ENCODE measurements at regions not wholly inside any gene's neighbourhood (a gene's known extent, or its start where the extent isn't known, plus 50 kb on each side); places are given as distances from the start of the nearest gene placed in this dataset.
A peak's percentile ranks its signal among the peaks of the same experiment; 100 is the strongest.

DNA sequence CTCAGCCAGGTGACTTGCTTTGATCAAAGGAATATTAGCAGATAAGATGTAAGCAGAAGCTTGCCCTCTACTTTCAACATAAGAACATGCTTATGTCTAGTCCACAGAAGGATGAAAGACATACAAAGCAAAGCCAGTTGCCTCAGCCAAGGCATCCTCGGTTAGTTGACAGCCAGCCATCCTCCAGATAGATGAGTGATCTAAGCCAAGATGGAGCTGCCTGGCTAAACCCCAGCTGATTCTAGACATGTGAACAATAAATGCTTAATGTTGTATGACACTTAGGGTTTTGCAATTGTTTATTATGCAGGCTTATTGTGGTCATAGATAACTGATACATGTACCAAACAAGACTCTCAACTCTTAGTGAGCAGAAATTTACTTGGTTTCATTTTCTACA, 157.6 kb upstream of the TMTC2 start:
- DNase-seq: no peak

DNA sequence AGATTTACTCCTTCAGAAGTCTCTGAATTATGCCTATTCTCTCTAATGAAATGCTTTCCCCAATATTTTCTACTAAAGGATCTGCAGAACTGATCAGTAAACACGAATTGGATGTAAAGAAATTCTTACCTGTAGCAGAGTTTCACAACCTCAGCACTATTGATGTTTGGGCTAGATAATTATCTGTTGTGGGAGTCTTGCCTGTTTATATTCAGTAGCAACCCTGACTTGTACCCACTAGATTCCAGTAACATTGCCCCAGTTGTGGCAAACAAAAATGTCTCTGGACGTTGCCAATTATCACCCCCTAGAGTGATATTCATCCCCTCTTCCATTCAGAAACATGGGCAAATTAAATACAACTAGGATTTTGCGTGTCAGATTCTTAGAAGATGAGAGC, 156.8 kb upstream of the TMTC2 start:
- DNase-seq: no peak

DNA sequence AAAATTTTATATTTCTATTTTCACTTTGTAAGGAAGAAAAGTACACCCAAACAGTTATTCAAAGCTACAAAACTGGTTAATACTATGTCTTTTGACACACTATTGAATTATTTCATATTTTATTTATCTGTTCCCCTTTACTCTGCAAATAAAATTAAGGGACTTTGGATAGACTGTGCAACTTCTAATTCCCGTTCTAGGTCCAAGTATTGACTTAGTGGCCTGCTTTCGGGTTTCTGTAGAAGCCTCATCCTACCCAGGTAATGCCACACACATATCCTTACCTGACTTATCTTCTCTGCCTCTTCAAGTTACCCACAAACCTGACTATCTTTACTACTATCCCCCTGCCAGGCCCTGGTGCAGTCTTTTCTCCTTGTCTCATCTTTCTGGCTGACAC, 156.3 kb upstream of the TMTC2 start:
- no peak for DNase-seq

DNA sequence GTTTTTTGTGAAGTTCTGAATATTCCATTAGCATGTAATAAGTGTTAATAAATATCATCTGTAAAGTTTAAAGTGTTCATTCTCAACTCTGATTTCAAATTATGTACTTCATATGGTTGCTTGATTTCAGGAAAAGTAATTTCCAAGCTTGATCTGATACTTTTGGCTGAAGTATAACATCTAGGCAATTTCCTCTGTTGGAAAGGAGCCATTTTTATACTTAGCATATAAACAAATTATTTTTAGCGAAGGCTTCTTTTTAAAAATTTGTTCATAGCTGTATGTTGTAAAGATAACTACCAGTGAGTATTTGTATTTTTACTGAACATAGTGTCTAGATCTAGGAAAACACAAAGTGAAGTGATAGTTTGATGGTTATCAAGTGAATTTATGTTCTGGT, 153.4 kb upstream of the TMTC2 start:
- DNase-seq: no peak

DNA sequence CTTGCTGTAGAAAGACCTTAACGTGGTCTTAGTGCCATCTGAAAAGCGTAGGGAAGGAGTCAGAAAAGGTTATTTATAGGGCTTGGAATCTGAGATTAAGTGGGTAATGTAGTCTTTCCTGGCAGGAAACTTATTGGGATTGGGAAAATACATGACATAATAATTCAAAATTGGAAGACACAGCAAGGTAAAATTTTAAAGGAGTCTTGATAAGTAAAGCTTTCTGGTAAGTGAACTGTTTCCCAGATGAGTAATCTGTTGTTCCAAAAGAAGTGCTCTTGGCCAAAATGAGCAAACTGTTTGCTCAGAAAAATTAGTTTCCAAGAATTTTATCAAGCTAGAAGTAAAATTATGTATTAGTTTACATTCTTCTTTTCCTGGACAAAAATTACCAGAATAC, 149.3 kb upstream of the TMTC2 start:
- no peak for DNase-seq

DNA sequence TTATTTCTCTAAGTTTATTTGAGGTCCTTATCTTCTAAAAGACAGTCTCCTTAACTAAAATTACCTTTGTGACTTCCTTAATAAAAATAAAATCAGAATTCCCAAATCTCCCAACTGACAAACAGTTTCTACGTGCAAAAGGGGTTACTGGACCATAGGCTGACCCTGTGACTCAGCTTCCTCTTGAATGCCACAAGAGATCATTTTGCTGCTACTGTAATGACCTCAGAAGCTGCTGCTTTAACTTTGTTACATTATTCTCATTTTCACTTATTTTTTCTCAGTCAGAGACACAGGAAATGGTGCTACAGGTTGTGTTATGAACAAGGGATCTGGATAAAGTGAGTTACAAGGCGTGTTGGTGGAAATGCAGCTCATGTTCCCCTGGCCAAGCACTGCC, 132.2 kb upstream of the TMTC2 start:
- no peak for DNase-seq

DNA sequence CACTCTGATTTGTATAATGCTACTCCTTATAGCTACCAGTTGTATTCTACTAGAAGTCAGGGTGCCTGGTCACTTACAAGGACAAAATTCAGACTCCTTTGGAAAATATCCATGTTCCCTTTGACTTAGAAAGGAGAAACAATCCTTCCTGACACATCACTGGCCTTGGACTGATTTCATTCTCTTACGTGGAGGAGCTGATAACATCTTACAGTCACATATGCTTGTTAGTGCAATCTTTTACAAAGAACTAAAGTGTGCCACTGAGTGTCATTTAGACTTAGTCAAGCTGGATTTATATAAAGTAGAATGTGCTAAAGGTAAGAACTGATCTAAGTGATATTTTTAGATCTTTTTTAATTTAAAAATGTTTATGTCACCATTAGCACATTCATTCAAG, 131.0 kb upstream of the TMTC2 start:
- DNase-seq: no peak

DNA sequence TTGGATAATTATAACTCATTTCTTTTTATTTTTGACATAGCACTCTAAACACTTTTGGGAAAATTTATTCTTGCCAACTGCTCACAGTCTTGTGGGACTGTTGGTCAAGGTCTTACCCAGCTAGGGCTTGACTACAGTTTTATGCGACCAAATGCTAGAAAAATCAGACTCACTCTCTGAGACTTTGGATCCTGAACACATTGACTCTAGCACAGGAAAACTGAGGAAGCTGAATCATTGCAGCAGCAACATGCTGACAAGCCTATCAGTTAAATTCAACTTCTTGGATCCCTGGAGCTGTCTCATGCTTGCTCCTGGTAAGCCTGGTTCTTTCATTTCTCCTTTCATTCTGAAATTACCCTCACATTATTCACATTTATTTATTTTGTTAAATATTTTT, 120.7 kb upstream of the TMTC2 start:
- peak; percentile 38 for DNase-seq

DNA sequence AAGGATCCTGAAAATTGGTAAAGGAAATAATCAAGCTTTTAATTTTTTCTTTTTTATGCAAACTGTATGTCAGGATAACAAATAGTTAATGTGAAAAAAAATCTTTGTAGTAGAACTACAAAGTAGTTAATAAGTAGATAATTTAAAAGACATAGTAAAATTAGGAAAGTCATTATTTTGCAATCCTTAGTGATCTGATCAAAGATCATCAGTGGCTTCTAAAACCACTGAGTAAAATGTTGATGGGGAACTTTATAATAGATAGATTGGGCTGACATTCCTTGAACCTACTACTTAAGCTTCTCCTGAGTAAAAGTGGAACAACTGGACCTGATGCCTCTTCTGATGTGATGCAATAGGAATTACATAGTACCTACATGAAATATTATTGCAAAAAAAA, 119.0 kb upstream of the TMTC2 start:
- DNase-seq: no peak

DNA sequence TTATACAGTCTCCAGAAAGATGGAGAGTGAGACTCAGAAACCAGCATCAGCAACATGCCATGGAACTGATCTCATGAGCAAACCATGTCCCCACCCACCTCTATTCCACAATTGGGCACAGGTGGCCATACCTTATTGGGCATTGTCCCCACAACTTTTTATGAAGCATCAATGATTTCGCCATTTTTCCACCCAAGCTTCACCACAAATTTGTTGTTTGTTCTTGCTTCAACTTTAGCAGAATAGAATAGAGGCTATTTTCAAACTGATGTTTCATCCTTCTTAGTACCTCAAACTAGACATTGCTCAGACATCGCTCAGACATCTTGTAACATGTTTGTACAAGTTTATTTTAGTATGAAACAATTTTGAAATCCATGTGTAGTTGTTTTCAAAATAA, 112.5 kb upstream of the TMTC2 start:
- no peak for DNase-seq

DNA sequence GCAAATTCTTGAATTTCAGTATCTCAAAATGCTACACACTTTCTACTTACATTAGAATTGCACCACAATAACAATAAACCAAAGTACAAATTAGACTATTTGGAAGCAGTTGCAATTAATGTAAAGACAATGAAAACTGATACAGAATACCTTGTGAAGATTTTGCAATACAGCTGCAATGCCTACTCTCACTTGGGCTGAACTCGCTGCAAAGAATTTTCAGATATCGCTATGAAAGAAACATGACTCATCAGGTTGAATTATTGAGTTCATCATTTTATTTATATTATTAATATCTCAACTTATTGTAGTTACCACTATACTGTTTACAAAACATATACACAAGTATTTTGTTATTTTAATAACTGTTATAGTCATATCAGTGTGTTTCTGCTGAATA, 108.0 kb upstream of the TMTC2 start:
- DNase-seq: no peak

DNA sequence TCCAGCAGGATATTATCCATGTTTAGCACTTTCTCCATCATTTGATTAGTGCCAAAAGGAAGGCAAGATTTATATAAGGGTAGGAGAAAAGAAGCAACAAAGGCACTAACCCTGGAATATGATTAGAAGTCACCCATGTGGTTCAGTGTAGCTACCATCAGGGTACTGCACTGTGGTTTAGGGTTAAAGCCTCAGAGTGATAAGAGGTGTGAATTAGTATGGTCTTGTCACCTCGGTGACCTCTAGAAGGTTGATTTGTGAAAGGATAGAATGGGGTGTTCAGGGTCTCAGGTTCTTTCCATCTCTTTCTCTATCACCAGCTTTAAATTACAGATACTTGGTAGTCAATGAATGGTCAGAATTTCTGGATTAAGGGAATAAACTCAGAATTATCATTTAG, 103.0 kb upstream of the TMTC2 start:
- DNase-seq: no peak

DNA sequence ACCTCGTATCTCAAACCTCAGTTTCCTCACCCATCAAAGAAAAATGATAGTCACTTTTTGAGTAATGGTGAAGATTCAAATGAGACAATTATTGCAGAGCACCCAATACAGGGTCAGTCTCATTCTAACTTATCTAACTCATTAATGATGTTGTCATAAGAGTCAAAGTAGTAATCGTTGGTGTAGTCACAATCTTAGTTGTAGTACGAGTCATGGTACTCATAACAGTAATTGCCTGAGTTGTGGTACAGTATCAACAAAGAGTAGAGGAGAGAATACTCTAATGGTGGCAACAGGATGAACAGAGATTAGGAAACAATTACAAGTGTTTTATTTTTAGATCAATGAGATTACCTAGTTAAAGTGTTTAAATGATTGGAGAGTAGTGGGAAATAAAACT, 93.6 kb upstream of the TMTC2 start:
- peak; percentile 8 for DNase-seq

DNA sequence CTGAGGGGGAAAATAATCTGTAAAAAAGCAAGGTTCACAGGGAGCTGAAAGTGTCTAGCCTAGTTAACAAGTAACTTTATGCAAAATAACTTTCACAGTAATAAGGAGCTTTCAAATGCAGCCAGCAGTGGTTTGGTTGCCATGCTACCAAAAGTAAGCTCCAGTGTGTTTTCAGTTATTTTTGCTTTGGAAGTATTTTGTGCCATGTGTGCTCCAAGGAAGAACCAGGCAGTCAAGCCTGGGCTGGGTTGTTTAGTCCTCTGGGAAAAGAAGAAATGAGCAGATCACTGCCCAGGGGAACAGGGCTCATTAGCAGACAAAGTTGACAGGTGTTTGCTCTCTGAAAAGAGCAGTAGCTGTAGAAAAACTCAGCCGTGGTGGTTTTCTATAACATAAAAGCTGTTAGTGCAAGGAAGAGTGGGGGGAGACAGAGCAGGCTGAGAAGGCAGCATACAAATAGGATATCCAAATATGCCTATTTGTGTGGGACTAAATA, 92.8 kb upstream of the TMTC2 start:
- peak; percentile 90 for DNase-seq

DNA sequence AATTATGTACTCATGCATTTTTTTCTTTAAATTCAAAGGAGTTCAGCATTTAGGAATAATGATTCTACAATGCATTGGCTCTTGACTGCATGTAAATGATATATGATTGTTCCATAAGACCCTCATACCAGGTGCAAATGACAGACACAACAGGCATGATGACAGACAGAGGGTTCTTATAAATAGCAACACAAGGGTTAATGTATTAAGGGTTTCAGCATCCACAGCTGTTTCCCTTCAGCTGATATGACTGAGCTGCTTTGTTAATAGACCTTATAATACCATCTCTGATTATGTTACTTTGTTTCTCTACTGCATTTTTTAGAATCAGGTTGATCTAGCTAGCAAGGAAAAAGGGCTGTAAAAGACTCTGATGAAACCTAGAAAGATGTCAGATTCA, 90.8 kb upstream of the TMTC2 start:
- no peak for DNase-seq

DNA sequence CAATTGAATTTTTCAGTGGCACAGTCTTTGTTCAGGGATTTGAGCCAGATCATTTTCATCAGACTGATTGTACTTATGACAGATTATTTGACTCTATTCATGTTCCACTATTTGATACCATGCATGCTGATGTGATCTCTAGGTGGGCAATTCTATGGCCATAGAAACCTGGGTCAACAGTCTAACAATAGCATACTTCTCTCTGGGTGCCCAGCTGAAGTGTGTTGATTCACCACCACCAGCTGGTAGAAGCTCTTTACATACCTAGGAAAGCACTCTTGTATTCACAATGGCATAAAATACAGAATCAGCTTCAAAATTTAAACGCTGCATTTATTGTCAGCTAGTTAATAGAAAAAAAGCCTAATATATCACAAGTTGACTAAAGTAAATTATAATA, 90.2 kb upstream of the TMTC2 start:
- peak; percentile 86 for DNase-seq

DNA sequence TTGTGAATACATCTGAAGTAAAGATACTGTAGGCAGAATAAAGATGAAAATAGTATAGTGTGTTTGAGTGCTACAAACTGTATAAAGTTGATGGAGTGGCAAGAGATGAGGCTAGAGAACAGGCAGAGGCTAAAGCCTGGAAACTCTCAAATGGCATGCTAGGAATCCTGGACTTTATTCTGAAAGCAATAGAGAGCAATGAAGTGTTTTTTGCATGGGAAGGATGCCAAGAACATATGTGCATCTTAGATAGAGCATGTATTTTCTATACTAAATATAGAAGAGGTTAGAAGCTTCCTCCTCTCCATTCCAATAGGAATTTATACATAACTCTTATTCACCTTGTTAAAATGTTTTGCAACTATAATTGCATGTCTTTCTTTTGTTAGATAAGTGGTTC, 86.3 kb upstream of the TMTC2 start:
- no peak for DNase-seq

DNA sequence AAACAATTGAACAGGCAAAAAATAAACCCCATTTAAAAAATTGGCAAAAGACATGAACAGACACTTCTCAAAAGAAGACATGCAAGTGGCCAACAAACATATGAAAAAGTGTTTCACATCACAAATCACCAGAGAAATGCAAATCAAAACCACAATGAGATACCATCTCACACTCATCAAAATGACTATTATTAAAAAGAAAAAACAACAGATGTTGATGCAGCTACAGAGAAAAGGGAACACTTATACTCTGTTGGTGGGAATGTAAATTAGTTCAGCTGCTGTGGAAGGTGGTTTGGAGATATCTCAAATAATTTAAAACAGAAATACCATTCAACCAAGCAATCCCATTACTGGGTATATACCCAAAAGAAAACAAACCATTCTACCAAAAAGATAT, 83.1 kb upstream of the TMTC2 start:
- DNase-seq: peak; percentile 51

DNA sequence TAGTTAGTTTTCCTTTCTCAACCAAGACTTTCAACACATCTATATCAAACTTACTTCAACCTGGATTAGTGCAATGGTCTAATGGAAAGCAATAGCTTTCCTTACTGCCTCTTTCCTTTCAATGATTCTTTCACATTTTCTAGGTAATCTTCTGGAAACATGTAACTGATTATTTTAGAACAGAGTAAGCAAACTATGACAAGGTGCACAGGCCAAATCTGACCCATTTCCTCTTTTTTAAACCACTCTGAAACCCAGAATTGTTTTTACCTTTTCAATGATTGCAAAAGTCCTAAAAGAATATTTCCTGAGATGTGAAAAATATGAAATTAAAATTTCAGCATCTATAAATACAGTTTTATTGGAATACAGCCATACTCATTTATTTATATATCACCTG, 81.6 kb upstream of the TMTC2 start:
- no peak for DNase-seq

DNA sequence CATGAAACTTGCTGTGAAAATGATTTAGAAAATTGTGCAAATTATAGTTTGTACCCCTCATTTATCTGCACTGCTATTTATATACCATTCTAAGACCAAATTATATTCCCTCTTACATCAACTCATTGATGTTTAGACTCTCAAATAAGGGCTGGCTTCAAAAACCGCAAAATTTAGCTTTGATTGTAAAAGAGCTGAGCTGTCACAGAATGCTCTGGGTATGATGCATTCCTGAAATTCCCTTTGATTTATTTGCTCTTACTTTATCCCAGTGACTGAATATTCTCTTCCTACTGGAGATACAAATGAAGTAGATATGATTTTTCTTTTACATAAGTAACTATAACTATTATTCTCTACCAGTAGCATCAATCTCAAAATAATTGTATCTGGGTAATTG, 78.0 kb upstream of the TMTC2 start:
- DNase-seq: no peak

DNA sequence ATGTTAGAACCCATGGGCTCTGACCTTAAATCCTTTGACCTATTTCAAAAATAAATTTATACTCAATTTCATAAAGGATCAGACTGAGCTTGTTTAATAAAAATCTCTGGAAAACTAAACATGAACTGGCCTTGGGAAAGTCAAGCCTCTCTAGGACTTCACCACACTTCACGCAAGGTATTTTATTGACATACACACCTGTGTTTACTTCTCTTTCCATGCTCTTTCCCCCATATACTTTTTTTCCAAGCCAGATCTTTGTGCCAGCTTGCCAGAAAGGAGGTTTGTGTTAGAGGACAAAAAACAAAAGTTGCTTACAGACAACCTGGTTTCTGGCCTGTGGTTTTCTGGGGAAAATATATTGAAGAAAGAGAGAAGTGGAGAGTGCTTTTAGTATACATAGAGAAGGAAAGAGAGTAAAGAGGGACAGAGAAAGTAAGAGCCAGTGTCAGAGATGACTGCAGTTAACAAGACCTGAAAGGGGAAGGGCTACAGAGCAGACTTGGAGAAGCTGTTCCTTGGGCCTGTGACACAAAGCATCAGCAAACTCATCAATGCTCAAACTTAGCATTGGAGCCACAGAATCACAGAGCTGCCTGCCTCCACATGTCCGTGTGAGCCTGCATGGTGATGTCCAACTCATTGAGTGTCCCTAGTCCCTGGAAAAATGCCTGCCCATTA, 77.3 kb upstream of the TMTC2 start:
- DNase-seq: no peak

DNA sequence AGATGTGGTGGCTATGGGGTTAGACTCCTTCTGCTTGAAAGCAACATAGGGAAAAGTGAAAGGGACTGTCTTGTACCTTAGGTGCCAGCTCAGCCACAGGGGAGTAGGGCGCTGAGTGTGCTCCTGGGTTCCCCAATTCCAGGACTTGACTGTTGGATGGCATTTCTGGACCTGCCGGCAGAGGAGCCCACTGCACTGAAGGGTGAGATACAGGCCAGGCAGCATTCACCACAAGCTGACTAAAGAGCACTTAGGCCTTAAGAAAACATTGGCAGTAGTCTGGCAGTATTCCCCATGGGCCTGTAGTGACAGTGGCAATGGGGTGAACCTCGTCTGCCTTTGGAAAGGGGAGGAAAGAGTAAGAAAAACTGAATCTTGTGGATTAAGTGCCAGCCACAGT, 67.1 kb upstream of the TMTC2 start:
- DNase-seq: peak; percentile 27

DNA sequence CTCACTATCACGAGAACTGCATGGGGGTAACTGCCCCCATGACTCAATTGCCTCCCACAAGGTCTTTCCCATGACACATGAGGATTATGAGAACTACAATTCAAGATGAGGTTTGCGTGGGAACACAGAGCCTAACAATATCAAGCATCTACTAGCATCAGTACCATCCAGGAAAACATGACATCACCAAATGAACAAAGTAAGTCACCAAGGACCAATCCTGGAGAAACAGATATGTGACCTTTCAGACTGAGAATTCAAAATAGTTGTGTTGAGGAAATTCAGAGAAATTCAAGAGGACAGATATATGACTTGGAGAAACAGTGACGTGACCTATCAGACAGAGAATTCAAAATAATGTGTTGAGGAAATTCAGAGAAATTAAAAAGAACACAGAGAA, 65.8 kb upstream of the TMTC2 start:
- no peak for DNase-seq

DNA sequence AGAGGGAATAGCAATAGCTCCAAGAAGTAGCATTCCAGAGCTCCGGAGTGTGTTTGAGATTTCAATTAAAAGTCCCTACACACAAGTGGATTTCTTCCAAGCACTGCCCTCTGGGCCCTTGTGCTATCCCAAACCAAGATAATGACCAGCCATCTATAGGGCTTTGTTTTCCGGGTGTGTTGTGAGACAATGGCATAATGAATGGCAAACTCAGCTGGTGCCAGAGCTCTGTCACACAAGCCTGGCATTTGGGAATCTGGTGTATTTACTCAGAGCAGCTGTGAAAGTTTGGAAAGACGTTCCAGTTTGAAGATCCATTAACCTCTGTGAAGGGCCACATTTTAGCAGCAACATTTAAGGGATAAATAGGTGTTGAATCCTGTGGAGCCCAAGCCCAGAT, 61.2 kb upstream of the TMTC2 start:
- peak; percentile 97 for DNase-seq

DNA sequence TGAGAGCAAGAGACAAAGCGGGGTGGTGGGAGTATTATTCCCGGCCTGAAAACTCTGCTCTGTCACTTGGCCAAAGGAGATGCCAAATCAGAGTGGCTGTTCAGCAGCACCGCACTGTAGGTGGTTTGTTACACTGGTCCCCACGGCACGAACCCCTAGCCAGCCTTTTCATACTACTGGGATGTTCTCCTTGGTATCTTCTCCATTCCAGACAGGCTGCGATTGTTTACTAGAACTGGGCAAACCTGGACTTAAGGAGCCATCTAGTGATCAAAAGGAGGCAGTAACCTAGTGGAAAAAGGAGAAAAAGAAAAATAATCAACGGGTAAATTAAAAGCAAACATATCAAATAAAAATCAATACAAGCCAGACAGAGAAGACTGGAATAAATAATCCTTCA, 58.9 kb upstream of the TMTC2 start:
- peak; percentile 76 for DNase-seq
